Endodermal cell (in vitro differentiated cells): ENCODE measurements at regions not wholly inside any gene's neighbourhood (a gene's known extent, or its start where the extent isn't known, plus 50 kb on each side); places are given as distances from the start of the nearest gene placed in this dataset.

Experiments
- DNase-seq: peaks from one replicate; pipeline ENCODE4 v3.0.0-alpha.2; 2017
- H3K27ac ChIP-seq: 2 replicates; pipeline ENCODE4 v1.5.1; 2013; ENCODE audit warnings: mild to moderate bottlenecking, low read depth, low read length, moderate library complexity
- H3K27me3 ChIP-seq: 2 replicates; pipeline ENCODE4 v1.6.1; 2013; ENCODE audit warnings: mild to moderate bottlenecking, low read length, moderate library complexity; ENCODE audit not compliant: insufficient read depth, control insufficient read depth, poor library complexity, severe bottlenecking
- H3K36me3 ChIP-seq: 2 replicates; pipeline ENCODE4 v1.7.0; 2013; ENCODE audit warnings: mild to moderate bottlenecking, low read length, moderate library complexity; ENCODE audit not compliant: control insufficient read depth, insufficient read depth
- H3K4me1 ChIP-seq: one replicate; pipeline ENCODE4 v1.7.0; 2013; ENCODE audit warnings: low read length; ENCODE audit not compliant: control insufficient read depth, insufficient read depth
- H3K4me3 ChIP-seq: 2 replicates; pipeline ENCODE4 v1.5.1; 2013; ENCODE audit warnings: mild to moderate bottlenecking, low read length, moderate library complexity
- H3K9ac ChIP-seq: 2 replicates; pipeline ENCODE4 v1.6.1; 2013; ENCODE audit warnings: mild to moderate bottlenecking, low read length, moderate library complexity; ENCODE audit not compliant: poor library complexity, severe bottlenecking; ENCODE audit errors: extremely low read depth
- H3K9me3 ChIP-seq: 2 replicates; pipeline ENCODE4 v1.6.1; 2013; ENCODE audit warnings: mild to moderate bottlenecking, low read length, moderate library complexity; ENCODE audit not compliant: control insufficient read depth
- H3K27ac Mint-ChIP-seq: 2 replicates; pipeline ENCODE4 v1.8.0; 2020; ENCODE audit warnings: mixed read lengths
- H3K27me3 Mint-ChIP-seq: 2 replicates; pipeline ENCODE4 v1.8.0; 2021; ENCODE audit warnings: mild to moderate bottlenecking, mixed read lengths; ENCODE audit not compliant: insufficient read depth
- H3K36me3 Mint-ChIP-seq: 2 replicates; pipeline ENCODE4 v1.8.0; 2020; ENCODE audit warnings: low read depth, mixed read lengths
- H3K4me1 Mint-ChIP-seq: 2 replicates; pipeline ENCODE4 v1.8.0; 2020; ENCODE audit warnings: mixed read lengths
- H3K4me3 Mint-ChIP-seq: 2 replicates; pipeline ENCODE4 v1.8.0; 2020; ENCODE audit warnings: mild to moderate bottlenecking, moderate library complexity, mixed read lengths
- H3K9me3 Mint-ChIP-seq: 2 replicates; pipeline ENCODE4 v1.8.0; 2020; ENCODE audit warnings: mild to moderate bottlenecking, mixed read lengths
- CTCF ChIP-seq: fragments of 200-600 bp; sonication (generic); conservative IDR thresholded peaks from 2 replicates; pipeline ENCODE4 v1.5.0; 2021; ENCODE audit warnings: antibody characterized with exemption, mild to moderate bottlenecking
- WGBS, 2 experiments: methylation state at CpG; one replicate each; pipeline versions ENCODE4 v1.1.5 to v1.1.7; 2013; ENCODE audit warnings: missing lambda C conversion rate in 2 of 2, mixed read lengths in 1 of 2; ENCODE audit not compliant: insufficient coverage in 1 of 2, insufficient read length in 1 of 2; 5-methylcytosine and 5-hydroxymethylcytosine counted together

GRCh38 chr4:4680758-4681157, 138.9 kb upstream of the STX18 start:
- Histone ChIP-seq H3K27ac (no peak overlapping the region), H3K36me3 (no peaks in the 10 kb centered on the region), H3K4me3 (no peak overlapping the region), H3K27me3 (peaks cover 20% of the 10 kb centered on the region), H3K9ac (no peak overlapping the region), H3K4me1 (peaks cover 4% of the 10 kb centered on the region), H3K9me3 (no peaks in the 10 kb centered on the region)
- WGBS, 2 experiments = 87 to 100% methylated on average over 1 to 2 of the region's 2 CpGs
- DNase-seq = no peak
- Mint-ChIP-seq H3K27me3 (peaks cover 21% of the 10 kb centered on the region), H3K4me1 (peaks cover 14% of the 10 kb centered on the region), H3K27ac (no peak overlapping the region), H3K4me3 (no peak overlapping the region), H3K36me3 (no peaks in the 10 kb centered on the region), H3K9me3 (no peaks in the 10 kb centered on the region)
- no peak for TF ChIP-seq CTCF

- no peaks in the 10 kb centered on the region for H3K9me3 ChIP-seq
- no peak overlapping the region for H3K27ac ChIP-seq
- H3K27me3 ChIP-seq = peaks cover 20% of the 10 kb centered on the region
- Mint-ChIP-seq H3K4me1 (peaks cover 15% of the 10 kb centered on the region), H3K36me3 (no peaks in the 10 kb centered on the region), H3K9me3 (no peaks in the 10 kb centered on the region), H3K27me3 (peaks cover 21% of the 10 kb centered on the region), H3K27ac (no peak overlapping the region), H3K4me3 (no peak overlapping the region)
- no peak overlapping the region for H3K9ac ChIP-seq
- peaks cover 4% of the 10 kb centered on the region for H3K4me1 ChIP-seq
- WGBS, 2 experiments = 92% methylated on average over 3 to 4 of the region's 4 CpGs
- H3K4me3 ChIP-seq = no peak overlapping the region
- DNase-seq = no peak
- no peak for TF ChIP-seq CTCF
- no peaks in the 10 kb centered on the region for H3K36me3 ChIP-seq
These were observed 138.4 kb upstream of the STX18 start for GRCh38 chr4:4680243-4680642.

GRCh38 chr4:4677556-4678522, 136.0 kb upstream of the STX18 start:
- Histone ChIP-seq H3K9me3 (no peaks in the 10 kb centered on the region), H3K36me3 (no peaks in the 10 kb centered on the region), H3K27me3 (peaks cover 20% of the 10 kb centered on the region), H3K4me1 (peaks cover 4% of the 10 kb centered on the region), H3K9ac (no peak overlapping the region), H3K4me3 (no peak overlapping the region), H3K27ac (no peak overlapping the region)
- H3K27me3 Mint-ChIP-seq = peaks cover 23% of the 10 kb centered on the region
- 24 to 33% methylated on average over 15 to 23 of the region's 23 CpGs for WGBS, 2 experiments
- peak; percentile 94 for TF ChIP-seq CTCF
- peak overlapping the region; percentile 4 for H3K4me3 Mint-ChIP-seq
- DNase-seq = peak; percentile 85
- no peaks in the 10 kb centered on the region for H3K36me3 Mint-ChIP-seq
- no peaks in the 10 kb centered on the region for H3K9me3 Mint-ChIP-seq
- H3K27ac Mint-ChIP-seq = no peak overlapping the region
- H3K4me1 Mint-ChIP-seq = peaks cover 15% of the 10 kb centered on the region
